Ramos (cell line): ENCODE measurements at regions not wholly inside any gene's neighbourhood (a gene's known extent, or its start where the extent isn't known, plus 50 kb on each side); places are given as distances from the start of the nearest gene placed in this dataset.

Experiments used
- in situ Hi-C: fragments of 300-500 bp; cut with MboI; formaldehyde crosslinking; loops from one replicate; pipeline ENCODE4 v1.14.3; 2022; ENCODE audit warnings: low sequenced_read_pairs; ENCODE audit not compliant: unreplicated experiment

DNA sequence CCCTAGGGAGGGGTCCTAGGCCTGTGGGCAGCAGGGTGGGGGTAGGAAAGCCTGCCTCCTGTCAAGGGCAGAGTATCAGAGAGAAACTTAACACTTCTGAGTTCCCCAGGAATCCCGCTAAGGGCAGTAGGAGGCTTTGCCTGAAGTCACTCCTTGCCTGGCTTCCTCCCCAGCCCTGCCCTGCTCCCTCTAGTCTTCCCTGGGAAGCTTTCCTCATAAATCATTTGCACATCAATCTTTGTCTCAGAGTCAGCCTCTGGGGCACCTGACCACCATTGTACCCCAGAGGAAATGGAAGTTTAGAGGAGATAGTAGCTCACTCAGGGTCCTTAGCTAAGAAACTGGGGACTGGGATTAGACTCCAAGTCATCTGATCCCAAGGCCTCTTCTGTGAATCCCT, 129.4 kb upstream of the TLE3 start:
- in situ Hi-C loops: no loop called here

DNA sequence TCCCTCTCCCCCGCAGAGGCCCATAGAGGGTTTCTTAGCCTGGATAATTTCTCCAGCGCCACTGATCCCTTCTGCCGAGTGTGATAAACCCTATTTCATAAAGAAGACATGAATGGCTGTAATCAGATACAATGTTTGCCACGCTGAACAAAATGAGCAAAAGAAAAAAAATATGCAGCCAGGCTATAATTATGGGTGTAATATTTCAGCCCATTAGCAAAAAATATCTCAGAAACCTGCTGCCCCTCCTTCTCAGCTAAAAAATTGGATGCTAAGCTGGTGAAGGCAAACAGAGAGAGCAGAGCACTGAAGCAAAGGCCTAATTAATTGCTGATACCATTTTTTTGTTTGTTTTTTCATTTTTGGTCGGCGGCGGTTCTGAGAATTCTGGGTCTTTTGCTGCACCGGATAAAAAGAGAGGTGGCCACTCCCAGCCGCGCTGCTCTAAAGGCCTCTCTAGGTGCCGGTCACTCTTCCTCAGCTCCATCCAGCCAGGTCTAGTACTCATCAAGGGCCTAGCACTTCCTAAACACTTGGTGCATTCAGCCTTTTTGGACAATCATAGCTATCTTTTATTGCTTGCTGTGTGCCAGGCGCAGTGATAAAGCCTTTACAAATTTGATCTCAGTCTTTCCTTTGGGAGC, 128.7 kb upstream of the TLE3 start:
- in situ Hi-C loops: no loop called here

- in situ Hi-C loops: no loop called here
Observed at GRCh38 chr15:70225416-70225815, 127.7 kb upstream of the TLE3 start.

DNA sequence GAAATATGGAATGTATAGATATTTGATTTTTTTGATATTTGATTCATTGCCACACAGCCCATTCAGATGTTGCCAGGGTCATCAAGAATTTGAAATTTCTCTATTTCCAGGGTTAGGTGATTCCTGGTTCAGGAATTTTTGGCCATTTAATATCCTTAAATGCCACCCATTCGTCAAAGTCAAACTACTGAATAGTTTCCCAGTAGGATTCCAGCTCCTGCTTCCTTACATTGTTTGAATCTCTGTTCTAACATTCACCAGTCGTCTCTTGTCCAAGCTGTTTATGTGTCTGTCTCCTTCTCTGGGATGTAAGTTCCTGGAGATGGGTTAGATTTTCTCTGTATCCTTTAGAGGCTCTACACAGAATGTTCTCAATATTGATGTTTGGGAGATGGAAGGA, 124.9 kb upstream of the TLE3 start:
- in situ Hi-C loops: no loop called here

- in situ Hi-C loops: no loop called here
Observed at GRCh38 chr15:70220490-70221096, 122.9 kb upstream of the TLE3 start.

- in situ Hi-C loops: no loop called here
Observed at GRCh38 chr15:70219966-70220365, 122.2 kb upstream of the TLE3 start.

GRCh38 chr15:70219256-70219895, 121.7 kb upstream of the TLE3 start:
- in situ Hi-C loops: no loop called here

DNA sequence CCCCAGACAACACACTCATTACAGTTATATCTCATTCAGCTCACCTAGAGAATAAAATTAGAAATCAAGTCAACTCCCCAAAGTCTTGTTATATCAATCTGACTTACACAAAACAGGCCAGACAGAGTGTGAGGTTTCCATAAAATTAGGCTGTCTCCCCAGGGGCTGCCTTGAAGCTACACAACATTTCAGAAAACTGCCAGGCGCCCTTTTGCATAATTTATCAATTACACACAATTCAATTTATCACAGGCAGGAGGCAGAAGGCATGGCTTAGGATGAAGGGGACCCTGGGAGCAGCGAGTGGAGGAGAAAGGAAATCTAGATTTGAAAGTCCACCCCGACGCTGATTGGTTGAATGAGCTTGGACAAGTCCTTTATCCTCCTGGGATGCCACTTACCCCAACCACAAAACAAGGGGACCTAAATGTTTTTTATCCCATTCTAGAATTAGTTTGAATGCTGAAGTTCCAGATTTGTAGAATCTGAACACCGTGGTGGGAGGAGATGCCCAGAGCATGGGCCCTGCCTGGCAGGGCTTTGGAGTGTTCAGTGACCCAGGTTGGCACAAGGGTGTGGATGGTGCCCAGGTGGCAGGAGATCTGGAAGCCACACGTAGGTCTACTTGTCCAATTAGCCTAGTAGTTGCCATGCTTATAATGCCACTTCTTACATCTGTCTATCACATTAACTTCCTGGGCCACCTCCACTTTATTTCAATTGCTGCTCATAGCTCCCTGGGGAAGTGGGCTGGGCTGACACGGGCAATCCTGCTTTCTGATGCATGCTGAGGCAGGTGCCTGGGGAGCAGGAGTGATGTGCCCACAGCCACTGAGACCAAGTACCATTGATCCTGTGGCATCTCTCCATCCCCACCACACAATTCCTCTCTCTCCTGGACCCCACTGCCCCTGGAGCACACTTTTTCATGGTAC, 119.8 kb upstream of the TLE3 start:
- in situ Hi-C loops: no loop called here

DNA sequence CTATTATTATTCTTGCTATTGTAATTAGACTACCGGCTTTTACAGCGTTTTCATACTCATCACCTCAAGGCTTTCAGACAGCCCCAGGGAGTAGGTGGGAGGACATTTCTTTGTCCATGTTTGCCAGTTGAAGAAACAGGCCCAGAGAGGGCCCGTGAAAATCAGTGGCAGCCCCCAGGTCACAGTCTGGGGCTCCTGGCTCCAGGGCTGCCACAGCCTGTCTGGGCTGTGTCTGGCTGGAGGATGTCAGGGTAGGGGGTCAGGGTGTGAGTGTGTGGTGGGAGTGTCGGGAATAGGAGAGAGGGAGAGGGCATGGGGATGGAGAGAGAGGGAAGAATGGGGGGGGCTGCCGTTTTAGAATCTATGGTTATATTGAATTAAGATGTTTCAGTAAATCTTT, 118.2 kb upstream of the TLE3 start:
- in situ Hi-C loops: no loop called here

DNA sequence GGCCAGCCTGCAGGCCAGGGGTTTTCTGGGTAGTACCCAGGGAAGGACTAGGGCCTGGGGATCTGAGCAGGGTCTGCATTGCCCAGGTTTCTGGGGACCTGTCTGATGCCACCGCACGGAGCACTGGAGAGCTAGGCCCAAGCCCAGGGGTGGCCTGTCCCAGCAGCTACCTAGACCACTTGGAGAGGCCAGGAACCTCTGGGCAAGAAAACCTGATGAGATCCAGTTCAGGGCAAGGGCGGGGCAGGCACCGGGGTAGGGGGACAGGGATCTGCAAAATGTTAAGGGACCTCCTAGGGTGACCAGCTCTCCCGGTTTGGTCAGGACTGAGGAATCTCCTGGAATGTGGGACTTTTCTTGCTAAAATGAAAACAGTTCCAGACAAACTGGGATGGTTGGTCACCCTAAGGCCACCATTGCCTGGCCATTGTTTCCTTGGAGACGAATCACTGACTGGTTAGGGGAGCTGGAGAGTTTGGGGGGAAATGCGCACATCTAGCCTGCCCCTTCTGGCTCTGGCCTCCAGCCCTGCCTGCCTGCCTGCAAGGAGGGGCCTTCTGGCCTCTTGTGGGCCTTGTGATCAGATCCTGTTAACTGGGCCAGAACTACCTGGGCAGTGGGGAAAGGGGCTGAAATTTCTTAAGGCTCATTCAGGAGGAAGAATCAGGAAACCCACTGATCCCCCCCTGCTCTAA, 117.4 kb upstream of the TLE3 start:
- in situ Hi-C loops: no loop called here

DNA sequence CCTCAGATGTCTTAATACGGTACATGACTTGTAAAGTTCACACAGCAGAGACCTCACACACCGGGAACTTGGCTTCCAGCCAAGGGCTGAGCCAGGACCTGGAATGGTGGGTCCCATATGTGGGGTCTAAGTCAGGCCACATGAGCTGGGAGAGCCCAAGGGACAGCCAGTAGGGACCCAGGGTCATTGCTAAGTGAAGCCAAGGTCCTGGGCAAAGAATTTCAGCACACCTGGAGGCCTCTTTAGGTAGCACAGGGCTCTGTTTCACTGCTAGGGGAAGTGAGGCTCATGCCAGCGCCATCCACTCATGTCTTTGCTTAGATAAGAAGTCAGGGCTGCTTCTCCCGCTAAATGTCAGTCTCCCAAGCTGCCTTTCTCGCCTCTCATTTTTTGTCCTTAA, 116.6 kb upstream of the TLE3 start:
- in situ Hi-C loops: no loop called here

DNA sequence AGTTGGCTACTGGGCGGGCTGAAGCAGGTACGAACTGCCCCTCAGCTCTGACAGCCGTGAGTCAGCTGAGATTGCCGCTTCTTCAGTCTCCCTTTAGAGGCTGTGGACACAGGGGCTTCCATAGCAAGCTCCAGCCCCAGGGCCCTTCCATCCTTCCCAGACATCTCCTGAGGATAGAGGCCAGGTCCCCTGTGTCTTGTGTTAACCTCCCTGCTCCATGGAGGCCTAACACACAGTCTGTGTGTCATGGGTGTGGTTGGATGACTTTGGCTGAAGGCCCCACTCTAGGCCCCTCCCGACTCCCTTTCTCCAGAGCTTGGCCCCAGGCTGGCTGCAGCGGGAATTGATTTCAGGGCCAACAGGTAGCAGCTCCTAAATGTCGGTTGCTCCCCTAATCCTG, 116.1 kb upstream of the TLE3 start:
- in situ Hi-C loops: no loop called here

DNA sequence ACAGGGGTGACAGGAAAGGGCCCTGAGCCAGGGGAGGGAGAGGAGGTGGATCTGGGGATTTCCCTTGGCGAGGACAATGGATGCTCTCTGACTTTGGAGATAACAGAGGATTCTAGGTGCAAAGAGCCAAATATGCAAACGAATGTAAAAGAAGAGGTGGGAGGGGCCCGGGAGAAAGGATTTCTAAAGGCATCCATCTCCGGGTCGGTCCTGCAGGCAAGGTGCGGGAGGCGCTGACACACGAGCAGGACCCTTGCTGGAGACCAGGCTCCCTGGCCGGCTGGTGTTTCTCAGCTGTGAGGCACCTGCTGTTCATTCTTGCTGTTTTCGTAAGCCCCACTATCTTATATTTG, 115.2 kb upstream of the TLE3 start:
- in situ Hi-C loops: no loop called here

DNA sequence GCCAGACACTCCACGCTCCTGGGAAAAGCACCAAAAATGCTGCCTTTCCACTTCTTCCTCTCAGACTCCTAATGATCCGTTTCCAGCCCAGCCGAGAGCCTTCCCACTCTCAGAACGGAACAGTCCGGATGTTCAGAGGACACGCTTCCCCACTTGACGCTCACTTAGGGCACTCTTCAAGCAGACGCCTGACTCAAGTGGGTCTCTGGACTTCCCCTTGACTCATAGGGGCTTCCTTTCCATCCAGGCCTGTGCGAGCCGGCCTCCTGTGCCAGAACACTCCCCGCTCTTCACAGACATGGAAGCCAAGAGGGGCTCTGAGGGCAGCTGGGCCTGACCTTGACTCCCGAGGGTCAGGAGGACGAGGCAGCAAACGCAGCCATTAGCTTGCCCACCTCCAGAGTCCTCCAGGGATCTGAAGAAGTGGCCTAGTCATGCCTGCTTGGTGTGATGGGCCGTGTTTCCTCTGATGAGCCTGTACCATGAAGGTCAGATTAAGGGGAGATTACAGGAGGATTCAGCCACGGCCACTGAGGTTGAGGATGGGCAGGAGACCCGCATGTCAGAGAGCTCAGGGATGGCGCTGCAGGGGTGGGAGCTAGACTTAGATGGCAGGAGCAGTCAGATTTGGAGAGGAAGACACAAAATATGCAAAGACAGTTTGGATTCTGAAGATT, 114.7 kb upstream of the TLE3 start:
- in situ Hi-C loops: no loop called here

GRCh38 chr15:70210528-70210927, 112.8 kb upstream of the TLE3 start:
- in situ Hi-C loops: no loop called here

DNA sequence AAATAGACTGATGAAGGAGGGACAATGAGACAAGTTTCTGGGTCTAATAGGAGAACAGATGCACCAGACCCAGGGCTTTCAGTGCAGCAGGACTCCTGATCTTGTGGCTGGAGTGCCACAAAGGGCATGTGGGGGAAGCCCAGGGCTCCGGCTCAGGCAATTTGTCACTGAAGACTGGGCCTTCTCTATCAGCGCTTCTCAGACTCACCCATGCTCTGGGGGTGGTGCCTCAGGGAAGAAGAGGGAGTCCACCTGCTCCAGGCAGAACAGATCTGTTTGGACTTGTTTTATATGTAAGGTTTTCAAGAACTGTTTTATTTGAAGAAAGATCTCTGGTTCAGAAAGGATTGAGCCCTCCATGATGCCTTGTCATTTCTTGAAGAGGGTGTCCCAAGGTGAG, 112.4 kb upstream of the TLE3 start:
- in situ Hi-C loops: no loop called here

GRCh38 chr15:70209499-70209898, 111.8 kb upstream of the TLE3 start:
- in situ Hi-C loops: no loop called here

DNA sequence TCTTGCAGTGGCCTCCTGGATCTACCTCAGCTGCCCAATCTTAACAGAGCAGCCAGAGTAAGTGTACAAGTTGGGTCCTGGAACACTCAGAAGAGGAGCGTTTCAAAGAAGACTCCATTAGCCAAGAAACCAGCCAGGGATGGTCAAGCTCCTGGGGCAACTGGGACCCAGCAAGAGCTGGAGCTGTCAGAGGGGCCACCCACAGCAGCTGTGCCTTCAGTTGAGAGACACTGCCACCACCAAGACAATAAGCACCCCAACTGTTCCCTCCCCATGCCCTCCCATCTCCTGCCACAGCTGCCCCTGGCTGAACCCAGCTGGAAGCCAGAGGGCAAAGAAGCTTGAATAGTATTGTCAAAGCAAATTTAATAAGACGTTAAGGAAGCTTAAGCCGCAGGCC, 110.6 kb upstream of the TLE3 start:
- in situ Hi-C loops: no loop called here

DNA sequence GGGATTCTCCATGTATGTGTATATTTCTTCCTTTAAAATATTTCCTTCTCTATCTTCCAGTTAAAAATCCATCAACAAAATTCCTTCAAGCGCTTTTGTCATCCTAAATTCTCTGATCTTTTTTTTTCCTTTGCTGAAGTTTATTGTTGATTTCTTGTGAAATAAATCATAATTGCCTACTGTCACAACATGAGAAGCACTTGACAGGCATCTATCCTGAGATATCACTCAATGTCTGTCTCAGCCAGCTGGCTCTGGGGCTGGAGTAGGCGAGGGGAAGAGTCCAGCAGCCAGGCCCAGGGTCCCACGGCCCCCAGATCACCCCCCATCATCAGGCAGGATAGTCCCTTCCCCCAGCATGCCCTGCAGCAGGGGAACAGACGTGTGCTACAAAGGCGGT, 109.0 kb upstream of the TLE3 start:
- in situ Hi-C loops: no loop called here

DNA sequence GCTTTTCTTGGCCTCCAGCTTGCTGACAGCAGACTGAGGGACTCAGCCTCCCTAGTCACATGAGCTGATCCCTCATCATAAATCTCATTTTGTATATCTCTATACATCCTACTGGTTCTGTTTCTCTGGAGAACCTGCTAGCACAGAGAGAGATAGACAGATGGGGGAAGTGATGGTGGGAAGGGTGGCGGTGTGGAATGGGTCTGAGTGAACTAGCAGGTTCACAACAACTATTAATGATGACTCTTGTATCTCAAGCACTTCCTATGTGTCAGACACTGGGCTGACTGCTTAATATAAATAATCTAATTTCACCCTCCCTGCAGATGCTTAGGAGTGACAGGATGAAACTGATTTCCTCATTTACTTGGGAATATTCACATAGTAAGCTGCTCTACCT, 106.9 kb upstream of the TLE3 start:
- in situ Hi-C loops: no loop called here
